ENCODE measurements at regions not wholly inside any gene's neighbourhood (a gene's known extent, or its start where the extent isn't known, plus 50 kb on each side); places are given as distances from the start of the nearest gene placed in this dataset.

DNA sequence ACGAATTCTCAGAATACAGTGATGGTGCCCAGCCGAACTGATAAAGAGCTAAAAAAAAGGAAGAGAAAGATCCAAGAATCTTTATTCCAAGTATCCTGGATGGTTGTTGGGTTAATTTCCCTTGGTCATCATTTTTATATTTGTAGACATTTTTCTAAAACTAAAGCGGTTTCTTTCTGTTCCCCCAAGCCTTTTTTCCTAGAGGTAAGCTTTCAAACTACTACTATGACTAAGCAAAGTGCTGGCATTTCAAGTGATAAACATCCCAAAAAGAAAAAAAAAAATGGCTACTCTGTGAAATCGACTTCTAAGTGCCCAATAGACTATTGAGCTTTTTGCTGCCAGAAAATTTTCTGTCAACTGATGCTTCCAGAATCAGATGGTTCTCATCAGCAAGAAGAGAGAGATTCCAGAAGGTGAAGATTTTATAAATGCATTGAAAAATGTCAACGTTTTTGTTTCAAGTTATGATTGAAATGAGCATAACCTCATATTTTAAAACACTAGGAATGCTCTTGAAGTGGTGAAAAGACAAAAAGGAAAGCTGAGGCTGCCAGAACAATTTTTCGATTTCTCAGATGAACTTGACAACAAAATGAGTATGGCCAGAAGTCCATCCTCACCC is 96.1 kb upstream of the ZC3H11B start:
- TF ChIP-seq CHD4 (IDR thresholded peaks at IDR 0.05; ENCODE audit: borderline replicate concordance) (no peak), POLR2A (IDR thresholded peaks at IDR 0.05; ENCODE audit: low read length) (no peak), EP300 (IDR thresholded peaks at IDR 0.05) (no peak), JUNB (IDR thresholded peaks at IDR 0.05) (no peak)
- TF ChIP-seq, protein P1, sequence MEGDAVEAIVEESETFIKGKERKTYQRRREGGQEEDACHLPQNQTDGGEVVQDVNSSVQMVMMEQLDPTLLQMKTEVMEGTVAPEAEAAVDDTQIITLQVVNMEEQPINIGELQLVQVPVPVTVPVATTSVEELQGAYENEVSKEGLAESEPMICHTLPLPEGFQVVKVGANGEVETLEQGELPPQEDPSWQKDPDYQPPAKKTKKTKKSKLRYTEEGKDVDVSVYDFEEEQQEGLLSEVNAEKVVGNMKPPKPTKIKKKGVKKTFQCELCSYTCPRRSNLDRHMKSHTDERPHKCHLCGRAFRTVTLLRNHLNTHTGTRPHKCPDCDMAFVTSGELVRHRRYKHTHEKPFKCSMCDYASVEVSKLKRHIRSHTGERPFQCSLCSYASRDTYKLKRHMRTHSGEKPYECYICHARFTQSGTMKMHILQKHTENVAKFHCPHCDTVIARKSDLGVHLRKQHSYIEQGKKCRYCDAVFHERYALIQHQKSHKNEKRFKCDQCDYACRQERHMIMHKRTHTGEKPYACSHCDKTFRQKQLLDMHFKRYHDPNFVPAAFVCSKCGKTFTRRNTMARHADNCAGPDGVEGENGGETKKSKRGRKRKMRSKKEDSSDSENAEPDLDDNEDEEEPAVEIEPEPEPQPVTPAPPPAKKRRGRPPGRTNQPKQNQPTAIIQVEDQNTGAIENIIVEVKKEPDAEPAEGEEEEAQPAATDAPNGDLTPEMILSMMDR (IDR thresholded peaks at IDR 0.05), result no peak
- TF ChIP-seq, protein P2, sequence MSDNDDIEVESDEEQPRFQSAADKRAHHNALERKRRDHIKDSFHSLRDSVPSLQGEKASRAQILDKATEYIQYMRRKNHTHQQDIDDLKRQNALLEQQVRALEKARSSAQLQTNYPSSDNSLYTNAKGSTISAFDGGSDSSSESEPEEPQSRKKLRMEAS (IDR thresholded peaks at IDR 0.05), result no peak

Measured in A549 (cell line).